ENCODE measurements at regions not wholly inside any gene's neighbourhood (a gene's known extent, or its start where the extent isn't known, plus 50 kb on each side); places are given as distances from the start of the nearest gene placed in this dataset.

GRCh38 chr9:115411993-115412452 lies 294.1 kb upstream of the TNC start:
- Mint-ChIP-seq H3K27ac (ENCODE audit: unreplicated experiment) (no peak overlapping the region), H3K9me3 (ENCODE audit: low read depth, unreplicated experiment) (no peaks in the 10 kb centered on the region), H3K36me3 (ENCODE audit: insufficient read depth, unreplicated experiment) (no peaks in the 10 kb centered on the region), H3K4me3 (ENCODE audit: low read depth, unreplicated experiment) (no peak overlapping the region), H3K27me3 (ENCODE audit: unreplicated experiment) (peaks cover 13% of the 10 kb centered on the region), H3K4me1 (ENCODE audit: low read depth, unreplicated experiment) (no peaks in the 10 kb centered on the region)
- TF ChIP-seq CTCF (IDR thresholded peaks at IDR 0.05; ENCODE audit: unreplicated experiment) = no peak
- CTCF ChIA-PET = no interaction called here
- intact Hi-C loops (cut with micrococcal nuclease; ENCODE audit: unreplicated experiment) = no loop called here
- DNase-seq = no peak
- BruUV-seq (replicated peaks) = no TSS peak

- no peak for DNase-seq
These were observed 294.7 kb upstream of the TNC start for GRCh38 chr9:115412656-115413055.

GRCh38 chr9:115413304-115413703 lies 295.3 kb upstream of the TNC start:
- Mint-ChIP-seq H3K9me3 (ENCODE audit: low read depth, unreplicated experiment) (no peaks in the 10 kb centered on the region), H3K27me3 (ENCODE audit: unreplicated experiment) (peaks cover 7% of the 10 kb centered on the region), H3K4me1 (ENCODE audit: low read depth, unreplicated experiment) (no peaks in the 10 kb centered on the region), H3K27ac (ENCODE audit: unreplicated experiment) (no peak overlapping the region), H3K4me3 (ENCODE audit: low read depth, unreplicated experiment) (no peak overlapping the region), H3K36me3 (ENCODE audit: insufficient read depth, unreplicated experiment) (no peaks in the 10 kb centered on the region)
- BruUV-seq (replicated peaks) = no TSS peak
- DNase-seq = no peak
- CTCF ChIA-PET = no interaction called here
- intact Hi-C loops (cut with micrococcal nuclease; ENCODE audit: unreplicated experiment) = no loop called here
- no peak for TF ChIP-seq CTCF (IDR thresholded peaks at IDR 0.05; ENCODE audit: unreplicated experiment)

More at GRCh38 chr9:115412656-115413055, 294.7 kb upstream of the TNC start:
- no peak overlapping the region for H3K27ac Mint-ChIP-seq (ENCODE audit: unreplicated experiment)
- H3K4me1 Mint-ChIP-seq (ENCODE audit: low read depth, unreplicated experiment) = no peaks in the 10 kb centered on the region
- no peaks in the 10 kb centered on the region for H3K9me3 Mint-ChIP-seq (ENCODE audit: low read depth, unreplicated experiment)
- no TSS peak for BruUV-seq (replicated peaks)
- no peak for TF ChIP-seq CTCF (IDR thresholded peaks at IDR 0.05; ENCODE audit: unreplicated experiment)
- H3K27me3 Mint-ChIP-seq (ENCODE audit: unreplicated experiment) = peaks cover 13% of the 10 kb centered on the region
- no peaks in the 10 kb centered on the region for H3K36me3 Mint-ChIP-seq (ENCODE audit: insufficient read depth, unreplicated experiment)
- H3K4me3 Mint-ChIP-seq (ENCODE audit: low read depth, unreplicated experiment) = no peak overlapping the region
- intact Hi-C loops (cut with micrococcal nuclease; ENCODE audit: unreplicated experiment) = no loop called here
- CTCF ChIA-PET = no interaction called here

GRCh38 chr9:115413766-115414382 lies 295.9 kb upstream of the TNC start:
- no TSS peak for BruUV-seq (replicated peaks)
- DNase-seq = no peak
- Mint-ChIP-seq H3K27me3 (ENCODE audit: unreplicated experiment) (peaks cover 2% of the 10 kb centered on the region), H3K27ac (ENCODE audit: unreplicated experiment) (no peak overlapping the region), H3K4me1 (ENCODE audit: low read depth, unreplicated experiment) (no peaks in the 10 kb centered on the region), H3K36me3 (ENCODE audit: insufficient read depth, unreplicated experiment) (no peaks in the 10 kb centered on the region), H3K9me3 (ENCODE audit: low read depth, unreplicated experiment) (no peaks in the 10 kb centered on the region), H3K4me3 (ENCODE audit: low read depth, unreplicated experiment) (no peak overlapping the region)
- TF ChIP-seq CTCF (IDR thresholded peaks at IDR 0.05; ENCODE audit: unreplicated experiment) = no peak
- CTCF ChIA-PET = no interaction called here
- intact Hi-C loops (cut with micrococcal nuclease; ENCODE audit: unreplicated experiment) = no loop called here

All from Calu3 (cell line).